ENCODE measurements at regions not wholly inside any gene's neighbourhood (a gene's known extent, or its start where the extent isn't known, plus 50 kb on each side); places are given as distances from the start of the nearest gene placed in this dataset.
A peak's percentile ranks its signal among the peaks of the same experiment; 100 is the strongest.
"Not testable (repeated sequence)": the region's sequence is repeated elsewhere in the genome, so short reads cannot be mapped to it uniquely, and the experiment has no call there.

GRCh38 chr3:67064105-67064504 lies 66.0 kb downstream of the KBTBD8 start:
- DNase-seq: no peak

- DNase-seq: no peak
These were observed 69.1 kb downstream of the KBTBD8 start for GRCh38 chr3:67067251-67067650.

- DNase-seq: not testable (repeated sequence)
These were observed 74.5 kb downstream of the KBTBD8 start for GRCh38 chr3:67072640-67073039.

GRCh38 chr3:67073812-67074211 lies 75.7 kb downstream of the KBTBD8 start:
- no peak for DNase-seq

GRCh38 chr3:67075295-67075694 lies 77.2 kb downstream of the KBTBD8 start:
- no peak for DNase-seq

GRCh38 chr3:67076607-67077006 lies 78.5 kb downstream of the KBTBD8 start:
- DNase-seq: no peak

GRCh38 chr3:67077656-67078055 lies 79.5 kb downstream of the KBTBD8 start:
- DNase-seq: no peak

- DNase-seq: no peak
These were observed 84.5 kb downstream of the KBTBD8 start for GRCh38 chr3:67082533-67083024.

GRCh38 chr3:67083277-67083676 lies 85.2 kb downstream of the KBTBD8 start:
- no peak for DNase-seq

- DNase-seq: no peak
These were observed 89.7 kb downstream of the KBTBD8 start for GRCh38 chr3:67087788-67088187.

GRCh38 chr3:67090474-67090873 lies 92.4 kb downstream of the KBTBD8 start:
- peak; percentile 6 to 21 for DNase-seq

GRCh38 chr3:67093305-67093704 lies 95.2 kb downstream of the KBTBD8 start:
- no peak for DNase-seq

GRCh38 chr3:67094167-67094566 lies 96.1 kb downstream of the KBTBD8 start:
- DNase-seq: no peak

- DNase-seq: no peak
These were observed 96.7 kb downstream of the KBTBD8 start for GRCh38 chr3:67094774-67095173.

GRCh38 chr3:67104388-67104787 lies 106.3 kb downstream of the KBTBD8 start:
- no peak for DNase-seq

GRCh38 chr3:67106874-67107273 lies 108.8 kb downstream of the KBTBD8 start:
- no peak for DNase-seq

- DNase-seq: peak in 1 of 2 experiments; percentile 21
These were observed 111.6 kb downstream of the KBTBD8 start for GRCh38 chr3:67109651-67110204.

GRCh38 chr3:67113802-67114407 lies 115.8 kb downstream of the KBTBD8 start:
- peak in 1 of 2 experiments; percentile 59 for DNase-seq

GRCh38 chr3:67118122-67118521 lies 120.0 kb downstream of the KBTBD8 start:
- no peak for DNase-seq

GRCh38 chr3:67118635-67119034 lies 120.5 kb downstream of the KBTBD8 start:
- no peak for DNase-seq

GRCh38 chr3:67123914-67124313 lies 125.8 kb downstream of the KBTBD8 start:
- no peak for DNase-seq

GRCh38 chr3:67127254-67127653 lies 129.1 kb downstream of the KBTBD8 start:
- DNase-seq: no peak

GRCh38 chr3:67142432-67142831 lies 144.3 kb downstream of the KBTBD8 start:
- DNase-seq: no peak

- DNase-seq: no peak
These were observed 147.6 kb downstream of the KBTBD8 start for GRCh38 chr3:67145738-67146137.

- no peak for DNase-seq
These were observed 156.3 kb downstream of the KBTBD8 start for GRCh38 chr3:67154429-67154828.
